Activated CD4-positive, alpha-beta T cell treated with anti-CD3 and anti-CD28 coated beads for 36 hours (primary cell): ENCODE measurements at regions not wholly inside any gene's neighbourhood (a gene's known extent, or its start where the extent isn't known, plus 50 kb on each side); places are given as distances from the start of the nearest gene placed in this dataset.

ENCODE experiments used
- ATAC-seq: fragments of 200-7000 bp; cut with Tn5 transposase; one replicate; pipeline ENCODE4 v1.10.0; 2021; ENCODE audit warnings: mild to moderate bottlenecking, moderate library complexity
- CTCF ChIA-PET: fragments of 350-600 bp; sonication (Branson Sonifier 250); formaldehyde crosslinking; loops from one replicate; lab custom pipeline; 2021; ENCODE audit warnings: antibody characterized with exemption; lab: Charles Lee
- POLR2A ChIA-PET: fragments of 350-600 bp; sonication (Branson Sonifier 250); formaldehyde crosslinking; loops from one replicate; lab custom pipeline; 2021; ENCODE audit warnings: antibody characterized with exemption, inconsistent platforms; lab: Charles Lee
- DNase-seq: peaks from one replicate; pipeline ENCODE4 v3.0.0-alpha.2; 2020
- H3K27ac Mint-ChIP-seq: one replicate; pipeline ENCODE4 v1.8.0; 2021; ENCODE audit warnings: mixed read lengths
- H3K27me3 Mint-ChIP-seq: one replicate; pipeline ENCODE4 v1.8.0; 2021; ENCODE audit warnings: mixed read lengths
- H3K36me3 Mint-ChIP-seq: one replicate; pipeline ENCODE4 v1.8.0; 2021; ENCODE audit warnings: low read depth, mixed read lengths
- H3K4me1 Mint-ChIP-seq: one replicate; pipeline ENCODE4 v1.8.0; 2021; ENCODE audit warnings: mixed read lengths
- H3K4me3 Mint-ChIP-seq: one replicate; pipeline ENCODE4 v1.8.0; 2021; ENCODE audit warnings: mild to moderate bottlenecking, moderate library complexity, mixed read lengths
- H3K9me3 Mint-ChIP-seq: one replicate; pipeline ENCODE4 v1.8.0; 2021; ENCODE audit warnings: low read depth, mixed read lengths
- intact Hi-C, 2 experiments: fragments of 100-400 bp; cut with DNase I in 1 of 2; cut with micrococcal nuclease in 1 of 2; formaldehyde crosslinking; loops; one replicate each; pipeline versions ENCODE4 v1.14.2 to v1.15.1; 2022 to 2024; cut with DNase I, micrococcal nuclease

DNA sequence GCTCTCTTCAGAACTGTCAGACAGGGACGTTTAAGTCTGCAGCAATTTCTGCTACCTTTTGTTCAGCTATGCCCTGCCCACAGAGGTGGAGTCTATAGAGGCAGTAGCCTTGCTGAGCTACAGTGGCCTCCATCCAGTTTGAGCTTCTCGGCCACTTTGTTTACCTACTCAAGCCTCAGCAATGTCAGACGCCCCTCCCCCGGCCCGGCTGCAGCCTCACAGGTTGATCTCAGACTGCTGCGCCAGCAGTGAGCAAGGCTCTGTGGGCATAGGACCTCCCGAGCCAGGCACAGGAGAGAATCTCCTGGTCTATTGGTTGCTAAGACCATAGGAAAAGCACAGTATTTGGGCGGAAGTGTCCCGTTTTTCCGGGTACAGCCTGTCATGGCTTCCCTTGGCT lies 89.9 kb upstream of the PDC start:
- no peak for ATAC-seq
- Mint-ChIP-seq H3K36me3 (peaks cover 2% of the 10 kb centered on the region), H3K4me3 (no peak overlapping the region), H3K27ac (no peak overlapping the region), H3K9me3 (peaks cover 18% of the 10 kb centered on the region), H3K4me1 (no peaks in the 10 kb centered on the region), H3K27me3 (peaks cover 2% of the 10 kb centered on the region)
- CTCF ChIA-PET, result no interaction called here
- DNase-seq, result no peak
- POLR2A ChIA-PET, result no interaction called here
- intact Hi-C loops, result no loop called here

DNA sequence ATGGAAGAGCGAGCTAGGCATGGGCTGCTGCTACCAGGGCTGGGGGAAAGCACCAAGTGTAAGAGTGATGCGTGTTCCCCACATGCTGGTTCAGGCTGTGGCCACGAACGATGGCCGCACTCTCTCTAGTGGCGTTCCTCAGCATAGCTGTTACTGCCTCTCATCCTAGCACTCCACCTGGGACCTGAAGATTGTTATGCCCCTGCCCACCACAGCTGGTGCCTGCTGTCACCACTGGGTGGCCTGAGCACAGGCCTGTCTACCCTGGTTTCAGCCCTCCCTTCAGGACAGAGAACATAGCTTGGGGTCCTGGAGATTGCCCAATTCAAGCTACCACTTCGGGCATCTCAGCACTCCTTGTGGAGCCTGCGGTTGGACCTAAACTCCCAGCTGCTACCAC lies 80.1 kb upstream of the PDC start:
- intact Hi-C loops, result no loop called here
- Mint-ChIP-seq H3K27me3 (no peaks in the 10 kb centered on the region), H3K9me3 (peaks cover 17% of the 10 kb centered on the region), H3K36me3 (no peaks in the 10 kb centered on the region), H3K4me3 (no peak overlapping the region), H3K27ac (no peak overlapping the region), H3K4me1 (no peaks in the 10 kb centered on the region)
- POLR2A ChIA-PET, result no interaction called here
- CTCF ChIA-PET, result no interaction called here
- no peak for DNase-seq
- ATAC-seq, result no peak

DNA sequence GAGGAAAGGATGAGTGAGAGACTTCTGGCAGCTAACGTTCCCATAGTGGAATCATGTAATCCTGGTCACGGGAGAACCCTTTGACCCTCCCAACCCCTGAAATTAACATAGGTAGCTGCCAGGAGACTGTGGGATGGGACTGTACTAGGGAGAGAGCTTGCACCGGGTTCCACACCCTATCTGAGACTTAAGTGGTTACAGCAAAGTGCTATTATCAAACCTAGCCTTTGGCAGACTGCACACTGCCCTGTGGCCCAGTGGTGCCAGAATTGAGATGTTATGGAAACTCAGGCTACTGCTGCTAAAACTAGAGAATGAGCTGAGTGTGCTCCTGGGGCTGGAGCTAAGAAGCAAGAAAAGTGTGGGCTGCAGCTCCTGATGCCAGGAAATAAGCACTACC lies 79.6 kb upstream of the PDC start:
- intact Hi-C loops, result no loop called here
- Mint-ChIP-seq H3K27ac (no peak overlapping the region), H3K4me3 (no peak overlapping the region), H3K4me1 (no peaks in the 10 kb centered on the region), H3K27me3 (no peaks in the 10 kb centered on the region), H3K36me3 (no peaks in the 10 kb centered on the region), H3K9me3 (peaks cover 17% of the 10 kb centered on the region)
- ChIA-PET CTCF (no interaction called here), POLR2A (no interaction called here)
- ATAC-seq (no peak), DNase-seq (no peak)

- intact Hi-C loops, result no loop called here
- H3K4me1 Mint-ChIP-seq, result no peaks in the 10 kb centered on the region
- H3K36me3 Mint-ChIP-seq, result no peaks in the 10 kb centered on the region
- H3K27me3 Mint-ChIP-seq, result peaks cover 2% of the 10 kb centered on the region
- H3K27ac Mint-ChIP-seq, result no peak overlapping the region
- H3K4me3 Mint-ChIP-seq, result no peak overlapping the region
- DNase-seq, result no peak
- ChIA-PET POLR2A (no interaction called here), CTCF (interaction anchor here (0.5 to 0.9 kb wide), 2 partner anchors 44 to 334 kb away, joined by 3 read pairs; no protein-coding TSS in a partner anchor)
- H3K9me3 Mint-ChIP-seq, result peaks cover 4% of the 10 kb centered on the region
- no peak for ATAC-seq
Observed at GRCh38 chr1:186536273-186536890, 75.5 kb upstream of the PDC start.

DNA sequence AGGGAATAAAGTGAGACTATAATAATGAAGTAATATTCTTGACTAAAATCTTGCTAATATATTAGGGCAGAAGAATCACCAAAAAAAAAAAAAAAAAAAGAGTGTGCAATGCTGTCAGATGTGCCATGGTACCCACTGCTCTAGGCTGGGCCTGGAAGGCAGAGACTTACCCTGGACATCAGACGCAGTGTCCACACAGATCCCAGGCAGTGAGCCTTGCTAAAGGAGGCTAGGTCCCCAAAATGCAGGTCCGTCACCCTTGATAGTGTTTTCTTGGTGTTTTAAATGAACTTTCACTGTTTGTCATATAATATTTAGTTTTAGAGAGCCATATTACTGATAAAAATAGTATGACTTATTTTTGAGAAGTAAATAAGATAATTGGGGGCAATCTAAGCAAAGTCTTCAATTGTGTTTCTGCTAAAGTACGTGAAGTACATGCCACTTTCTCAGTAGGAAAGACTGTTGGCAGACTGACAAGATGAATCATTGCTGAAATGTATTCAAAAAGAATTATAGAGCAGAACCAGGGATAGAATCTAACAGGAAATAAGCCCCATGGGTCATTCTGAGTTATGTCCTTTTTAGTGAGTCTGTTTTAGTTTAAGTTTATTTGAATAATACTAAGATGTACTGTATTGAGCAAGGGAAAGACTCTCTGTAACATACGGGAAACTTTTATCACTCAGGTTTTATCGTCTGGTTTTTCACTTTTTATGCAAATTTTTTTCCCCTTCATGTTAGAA lies 74.6 kb upstream of the PDC start:
- intact Hi-C loops, result no loop called here
- H3K4me1 Mint-ChIP-seq, result no peaks in the 10 kb centered on the region
- peaks cover 4% of the 10 kb centered on the region for H3K9me3 Mint-ChIP-seq
- H3K27ac Mint-ChIP-seq, result no peak overlapping the region
- no peaks in the 10 kb centered on the region for H3K36me3 Mint-ChIP-seq
- peaks cover 2% of the 10 kb centered on the region for H3K27me3 Mint-ChIP-seq
- POLR2A ChIA-PET, result no interaction called here
- CTCF ChIA-PET, result no interaction called here
- ATAC-seq (no peak), DNase-seq (no peak)
- H3K4me3 Mint-ChIP-seq, result no peak overlapping the region

- H3K4me1 Mint-ChIP-seq, result no peaks in the 10 kb centered on the region
- no peak overlapping the region for H3K4me3 Mint-ChIP-seq
- DNase-seq (no peak), ATAC-seq (no peak)
- peaks cover under 1% of the 10 kb centered on the region for H3K9me3 Mint-ChIP-seq
- H3K27ac Mint-ChIP-seq, result no peak overlapping the region
- peaks cover 2% of the 10 kb centered on the region for H3K27me3 Mint-ChIP-seq
- H3K36me3 Mint-ChIP-seq, result no peaks in the 10 kb centered on the region
- POLR2A ChIA-PET, result no interaction called here
- intact Hi-C loops, result no loop called here
- CTCF ChIA-PET, result no interaction called here
Observed at GRCh38 chr1:186534401-186534800, 73.5 kb upstream of the PDC start.

DNA sequence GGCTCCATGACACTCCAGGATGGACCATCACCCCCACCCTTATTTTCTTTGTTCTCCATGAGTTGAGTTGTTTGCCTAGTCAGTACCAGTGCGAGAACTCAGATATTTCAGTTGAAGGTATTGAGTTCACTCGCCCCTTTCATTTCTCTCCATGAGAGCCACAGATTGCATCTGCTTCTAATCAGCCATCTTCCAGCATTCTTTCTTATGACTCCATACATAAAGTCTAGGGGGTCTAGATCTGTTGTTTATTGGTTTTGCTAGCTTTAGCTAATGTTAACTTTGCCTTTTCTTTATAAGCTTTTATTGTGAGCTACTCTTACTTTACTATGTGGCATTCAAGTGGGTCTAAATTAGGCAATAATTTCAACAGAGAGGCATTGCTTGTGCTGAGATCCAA lies 71.6 kb upstream of the PDC start:
- ChIA-PET CTCF (interaction anchor here (1.0 to 1.2 kb wide), 2 partner anchors 11 to 73 kb away, joined by 3 to 4 read pairs; no protein-coding TSS in a partner anchor), POLR2A (no interaction called here)
- DNase-seq (no peak), ATAC-seq (no peak)
- Mint-ChIP-seq H3K27ac (no peak overlapping the region), H3K27me3 (peaks cover 2% of the 10 kb centered on the region), H3K4me3 (no peak overlapping the region), H3K9me3 (peaks cover 1% of the 10 kb centered on the region), H3K36me3 (no peaks in the 10 kb centered on the region), H3K4me1 (no peaks in the 10 kb centered on the region)
- intact Hi-C loops, result no loop called here

GRCh38 chr1:186531561-186532165 lies 70.7 kb upstream of the PDC start:
- intact Hi-C loops, result no loop called here
- Mint-ChIP-seq H3K9me3 (peaks cover 1% of the 10 kb centered on the region), H3K27me3 (peaks cover 2% of the 10 kb centered on the region), H3K4me1 (no peaks in the 10 kb centered on the region), H3K4me3 (no peak overlapping the region), H3K27ac (no peak overlapping the region), H3K36me3 (no peaks in the 10 kb centered on the region)
- DNase-seq (no peak), ATAC-seq (no peak)
- ChIA-PET POLR2A (no interaction called here), CTCF (interaction anchor here (1.2 kb wide), 1 partner anchor 74 kb away, joined by 3 read pairs; no protein-coding TSS in a partner anchor)

DNA sequence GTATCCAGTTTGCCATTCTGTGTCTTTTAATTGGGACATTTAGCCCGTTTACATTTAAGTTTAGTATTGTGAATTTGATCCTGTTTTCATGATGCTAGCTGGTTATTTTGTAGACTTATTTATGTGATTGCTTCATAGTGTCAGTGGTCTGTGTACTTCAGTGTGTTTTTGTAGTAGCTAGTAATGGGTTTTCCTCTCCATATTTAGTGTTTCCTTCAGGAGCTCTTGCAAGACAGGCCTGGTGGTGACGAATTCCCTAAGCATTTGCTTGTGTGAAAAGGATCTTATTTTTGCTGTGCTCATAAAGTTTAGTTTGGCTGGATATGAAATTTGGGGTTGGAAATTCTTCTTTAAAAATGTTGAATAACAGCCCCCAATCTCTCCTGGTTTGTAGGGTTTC lies 69.2 kb upstream of the PDC start:
- ChIA-PET POLR2A (no interaction called here), CTCF (no interaction called here)
- Mint-ChIP-seq H3K27me3 (peaks cover 2% of the 10 kb centered on the region), H3K4me1 (no peaks in the 10 kb centered on the region), H3K4me3 (no peak overlapping the region), H3K27ac (no peak overlapping the region), H3K9me3 (peaks cover 1% of the 10 kb centered on the region), H3K36me3 (no peaks in the 10 kb centered on the region)
- intact Hi-C loops, result no loop called here
- DNase-seq (no peak), ATAC-seq (no peak)

GRCh38 chr1:186519982-186520381 lies 59.1 kb upstream of the PDC start:
- intact Hi-C loops, result no loop called here
- Mint-ChIP-seq H3K27ac (no peak overlapping the region), H3K9me3 (peaks cover 9% of the 10 kb centered on the region), H3K4me3 (no peak overlapping the region), H3K27me3 (no peaks in the 10 kb centered on the region), H3K4me1 (peaks cover 3% of the 10 kb centered on the region), H3K36me3 (no peaks in the 10 kb centered on the region)
- ATAC-seq, result no peak
- ChIA-PET CTCF (no interaction called here), POLR2A (no interaction called here)
- no peak for DNase-seq

- POLR2A ChIA-PET, result no interaction called here
- peaks cover 6% of the 10 kb centered on the region for H3K9me3 Mint-ChIP-seq
Observed at GRCh38 chr1:186518822-186519381, 58.0 kb upstream of the PDC start.

More at GRCh38 chr1:186518822-186519381, 58.0 kb upstream of the PDC start:
- ATAC-seq (no peak), DNase-seq (no peak)
- intact Hi-C loops, result no loop called here
- CTCF ChIA-PET, result no interaction called here
- no peak overlapping the region for H3K4me3 Mint-ChIP-seq
- no peaks in the 10 kb centered on the region for H3K27me3 Mint-ChIP-seq
- peaks cover 3% of the 10 kb centered on the region for H3K4me1 Mint-ChIP-seq
- no peak overlapping the region for H3K27ac Mint-ChIP-seq
- no peaks in the 10 kb centered on the region for H3K36me3 Mint-ChIP-seq
